GM23338 (cell line): ENCODE measurements at regions not wholly inside any gene's neighbourhood (a gene's known extent, or its start where the extent isn't known, plus 50 kb on each side); places are given as distances from the start of the nearest gene placed in this dataset.

ENCODE experiments used
- ATAC-seq: fragments of 200-7000 bp; cut with Tn5 transposase; 3 replicates; pipeline ENCODE4 v1.9.1; 2020
- DNase-seq: peaks from one replicate; pipeline ENCODE4 v3.0.0-alpha.2; 2015; ENCODE audit warnings: low spot score
- H2AFZ ChIP-seq: fragments of 200-600 bp; sonication (generic); 2 replicates; pipeline ENCODE4 v1.8.0; 2016; ENCODE audit warnings: antibody characterized with exemption, mild to moderate bottlenecking, moderate library complexity
- H3F3A ChIP-seq: fragments of 200-600 bp; sonication (generic); replicated peaks from 2 replicates; pipeline ENCODE4 v1.8.0; 2017; ENCODE audit warnings: antibody characterized with exemption, mixed run types, low read depth
- H3K27ac ChIP-seq: fragments of 200-600 bp; sonication (generic); 2 replicates; pipeline ENCODE4 v1.6.1; 2016; ENCODE audit warnings: low read depth
- H3K27me3 ChIP-seq: fragments of 200-600 bp; sonication (generic); 2 replicates; pipeline ENCODE4 v1.8.0; 2016; ENCODE audit warnings: mild to moderate bottlenecking, mixed run types, moderate library complexity; ENCODE audit not compliant: insufficient read depth
- H3K36me3 ChIP-seq: fragments of 200-600 bp; sonication (generic); 2 replicates; pipeline ENCODE4 v1.8.0; 2016; ENCODE audit warnings: mild to moderate bottlenecking; ENCODE audit not compliant: insufficient read depth
- H3K4me1 ChIP-seq: fragments of 200-600 bp; sonication (generic); 2 replicates; pipeline ENCODE4 v1.8.0; 2016; ENCODE audit warnings: mild to moderate bottlenecking, moderate library complexity; ENCODE audit not compliant: insufficient read depth
- H3K4me2 ChIP-seq: fragments of 200-600 bp; sonication (generic); 2 replicates; pipeline ENCODE4 v1.7.1; 2017; ENCODE audit warnings: mixed run types
- H3K4me3 ChIP-seq: fragments of 200-600 bp; sonication (generic); 2 replicates; pipeline ENCODE4 v1.6.1; 2016; ENCODE audit warnings: mixed run types
- H3K79me2 ChIP-seq: fragments of 200-600 bp; sonication (generic); replicated peaks from 2 replicates; pipeline ENCODE4 v1.8.0; 2017; ENCODE audit warnings: mild to moderate bottlenecking; ENCODE audit not compliant: insufficient read depth
- H3K9me2 ChIP-seq: fragments of 200-600 bp; sonication (generic); 2 replicates; pipeline ENCODE4 v1.8.0; 2017; ENCODE audit not compliant: insufficient read depth
- H4K20me1 ChIP-seq: fragments of 200-600 bp; sonication (generic); replicated peaks from 2 replicates; pipeline ENCODE4 v1.8.0; 2017; ENCODE audit warnings: mild to moderate bottlenecking; ENCODE audit not compliant: insufficient read depth
- H3K27ac Mint-ChIP-seq: 2 replicates; pipeline ENCODE4 v1.8.0; 2020; ENCODE audit warnings: inconsistent platforms, mild to moderate bottlenecking, moderate library complexity, mixed read lengths
- H3K27me3 Mint-ChIP-seq: 3 replicates; pipeline ENCODE4 v1.8.0; 2022; ENCODE audit warnings: low read depth, mild to moderate bottlenecking, moderate library complexity, mixed read lengths, inconsistent platforms; ENCODE audit not compliant: insufficient read depth, poor library complexity
- H3K36me3 Mint-ChIP-seq: 3 replicates; pipeline ENCODE4 v1.8.0; 2021; ENCODE audit warnings: low read depth, mild to moderate bottlenecking, inconsistent platforms, moderate library complexity, mixed read lengths
- H3K4me1 Mint-ChIP-seq: 3 replicates; pipeline ENCODE4 v1.8.0; 2020; ENCODE audit warnings: mild to moderate bottlenecking, inconsistent platforms, mixed read lengths
- H3K4me3 Mint-ChIP-seq: 3 replicates; pipeline ENCODE4 v1.8.0; 2021; ENCODE audit warnings: moderate library complexity, mild to moderate bottlenecking, inconsistent platforms, mixed read lengths
- H3K9me3 Mint-ChIP-seq: 3 replicates; pipeline ENCODE4 v1.8.0; 2020; ENCODE audit warnings: moderate library complexity, mild to moderate bottlenecking, inconsistent platforms, mixed read lengths
- CREB1 ChIP-seq: fragments of 250-450 bp; sonication (Bioruptor Pico); IDR thresholded peaks from 2 replicates; pipeline ENCODE4 v1.5.0; 2020; ENCODE audit warnings: low read depth, mild to moderate bottlenecking, moderate library complexity
- CTCF ChIP-seq, 2 experiments: fragments of 200-600 bp in 1 of 2; sonication (generic) in 1 of 2; conservative IDR thresholded peaks; 2 replicates each; pipeline versions ENCODE4 v1.5.1 to v1.6.1; 2016 to 2017; ENCODE audit warnings: antibody characterized with exemption in 2 of 2, low read depth in 2 of 2, mild to moderate bottlenecking in 2 of 2, moderate library complexity in 1 of 2
- ETS1 ChIP-seq: IDR thresholded peaks from 2 replicates; pipeline ENCODE4 v1.6.1; 2016; ENCODE audit warnings: antibody characterized with exemption
- EZH2 ChIP-seq: fragments of 200-600 bp; sonication (generic); IDR thresholded peaks from one replicate; pipeline ENCODE4 v1.8.0; 2017; ENCODE audit warnings: antibody characterized with exemption, mild to moderate bottlenecking, low read depth; ENCODE audit not compliant: unreplicated experiment
- EZH2phosphoT487 ChIP-seq: fragments of 200-600 bp; sonication (generic); IDR thresholded peaks from one replicate; pipeline ENCODE4 v1.8.1; 2018; ENCODE audit warnings: antibody characterized with exemption; ENCODE audit not compliant: unreplicated experiment
- NANOG ChIP-seq: IDR thresholded peaks from 2 replicates; pipeline ENCODE4 v1.6.1; 2016; ENCODE audit warnings: antibody characterized with exemption, borderline replicate concordance
- POLR2AphosphoS5 ChIP-seq: IDR thresholded peaks from 2 replicates; pipeline ENCODE4 v1.6.1; 2016; ENCODE audit warnings: antibody characterized with exemption, low read depth
- REST ChIP-seq: IDR thresholded peaks from one replicate; pipeline ENCODE4 v1.6.1; 2018; ENCODE audit warnings: antibody characterized with exemption; ENCODE audit not compliant: unreplicated experiment
- STAT1 ChIP-seq: IDR thresholded peaks from one replicate; pipeline ENCODE4 v1.6.1; 2016; ENCODE audit warnings: antibody characterized with exemption; ENCODE audit not compliant: unreplicated experiment
- ZNF462 ChIP-seq: fragments of 250-450 bp; sonication (Bioruptor Pico); IDR thresholded peaks from 2 replicates; pipeline ENCODE4 v1.5.0; 2020; ENCODE audit warnings: mild to moderate bottlenecking, moderate library complexity

GRCh38 chr18:23314672-23315071, 138.4 kb upstream of the RIOK3 start (continued):
- TF ChIP-seq ZNF462 (no peak), ETS1 (no peak), NANOG (no peak), CREB1 (CRISPR knock-in tag) (no peak)

- H3K4me3 Mint-ChIP-seq: no peak overlapping the region
- Histone ChIP-seq H3F3A (no peaks in the 10 kb centered on the region), H3K27ac (no peak overlapping the region), H3K79me2 (no peaks in the 10 kb centered on the region), H3K4me2 (no peak overlapping the region), H3K27me3 (no peaks in the 10 kb centered on the region), H2AFZ (no peak overlapping the region), H4K20me1 (no peaks in the 10 kb centered on the region), H3K36me3 (no peaks in the 10 kb centered on the region), H3K9me2 (no peaks in the 10 kb centered on the region), H3K4me3 (no peak overlapping the region), H3K4me1 (peaks cover 23% of the 10 kb centered on the region)
- H3K27ac Mint-ChIP-seq: no peak overlapping the region
- no peak for DNase-seq
- peaks cover 22% of the 10 kb centered on the region for H3K4me1 Mint-ChIP-seq
- peaks cover 7% of the 10 kb centered on the region; the same call in 2 of the 3 replicates for H3K36me3 Mint-ChIP-seq
- no peak for TF ChIP-seq STAT1
- no peak for TF ChIP-seq EZH2
- TF ChIP-seq POLR2AphosphoS5: no peak
- TF ChIP-seq EZH2phosphoT487: no peak
- no peak for TF ChIP-seq CTCF (conservative IDR thresholded peaks at IDR 0.05; ENCODE audit: low read depth in 2 of 2)
- no peak for TF ChIP-seq REST
- H3K9me3 Mint-ChIP-seq: peaks cover 8% of the 10 kb centered on the region; the same call in 1 of the 3 replicates
- no peak for ATAC-seq
- H3K27me3 Mint-ChIP-seq: no peaks in the 10 kb centered on the region
Observed at GRCh38 chr18:23316316-23316715, 136.8 kb upstream of the RIOK3 start.
